H1 (cell line): ENCODE measurements at regions not wholly inside any gene's neighbourhood (a gene's known extent, or its start where the extent isn't known, plus 50 kb on each side); places are given as distances from the start of the nearest gene placed in this dataset.

ENCODE experiments used
- MAFK ChIP-seq: IDR thresholded peaks from 2 replicates; pipeline ENCODE4 v1.6.1; 2012; ENCODE audit warnings: low read depth, mild to moderate bottlenecking, improper control_type of control experiment, low read length
- SIRT6 ChIP-seq: IDR thresholded peaks from one replicate; pipeline ENCODE4 v1.7.1; 2012; ENCODE audit warnings: low read length, inconsistent platforms
- SIX5 ChIP-seq: IDR thresholded peaks from 2 replicates; pipeline ENCODE4 v1.6.1; 2011; ENCODE audit warnings: mild to moderate bottlenecking, low read depth, low read length

- TF ChIP-seq MAFK, result no peak
- no peak for TF ChIP-seq SIRT6
- TF ChIP-seq SIX5, result no peak
- TF ChIP-seq, all 59 proteins: peak for 0
These were observed 878.1 kb downstream of the SI start (continued) for GRCh38 chr3:164200053-164200823.
